Fibroblast of peridontal ligament (primary cell): ENCODE measurements at regions not wholly inside any gene's neighbourhood (a gene's known extent, or its start where the extent isn't known, plus 50 kb on each side); places are given as distances from the start of the nearest gene placed in this dataset.
A peak's percentile ranks its signal among the peaks of the same experiment; 100 is the strongest.

Experiments
- DNase-seq: peaks from one replicate; pipeline ENCODE4 v3.0.0-alpha.2; 2010; ENCODE audit errors: extremely low read depth

- no peak for DNase-seq
Observed at GRCh38 chr13:31957772-31958171, 73.8 kb upstream of the FRY start.

GRCh38 chr13:31962731-31963370, 68.7 kb upstream of the FRY start:
- no peak for DNase-seq

- no peak for DNase-seq
Observed at GRCh38 chr13:31963631-31964030, 67.9 kb upstream of the FRY start.

GRCh38 chr13:31964168-31964567, 67.4 kb upstream of the FRY start:
- no peak for DNase-seq

- peak; percentile 79 for DNase-seq
Observed at GRCh38 chr13:31965361-31966066, 66.1 kb upstream of the FRY start.

- no peak for DNase-seq
Observed at GRCh38 chr13:31967155-31967554, 64.4 kb upstream of the FRY start.

- DNase-seq = no peak
Observed at GRCh38 chr13:31968473-31968872, 63.1 kb upstream of the FRY start.

GRCh38 chr13:31970231-31970930, 61.2 kb upstream of the FRY start:
- peak; percentile 44 for DNase-seq

- no peak for DNase-seq
Observed at GRCh38 chr13:31972453-31972852, 59.1 kb upstream of the FRY start.

GRCh38 chr13:31978021-31978420, 53.6 kb upstream of the FRY start:
- no peak for DNase-seq

GRCh38 chr13:31980830-31981229, 50.7 kb upstream of the FRY start:
- DNase-seq = no peak
